ENCODE measurements at regions not wholly inside any gene's neighbourhood (a gene's known extent, or its start where the extent isn't known, plus 50 kb on each side); places are given as distances from the start of the nearest gene placed in this dataset.
"Not testable (repeated sequence)": the region's sequence is repeated elsewhere in the genome, so short reads cannot be mapped to it uniquely, and the experiment has no call there.

- DNase-seq = not testable (repeated sequence)
Measured at GRCh38 chr2:111407632-111408194, 287.0 kb downstream of the BCL2L11 start.

- not testable (repeated sequence) for DNase-seq
Measured at GRCh38 chr2:111410868-111411406, 290.2 kb downstream of the BCL2L11 start.

- not testable (repeated sequence) for DNase-seq
Measured at GRCh38 chr2:111411867-111412681, 291.4 kb downstream of the BCL2L11 start.

GRCh38 chr2:111412841-111413650 lies 292.3 kb downstream of the BCL2L11 start:
- not testable (repeated sequence) for DNase-seq

- not testable (repeated sequence) for DNase-seq
Measured at GRCh38 chr2:111413950-111414349, 293.2 kb downstream of the BCL2L11 start.

- not testable (repeated sequence) for DNase-seq
Measured at GRCh38 chr2:111415765-111416743, 295.3 kb downstream of the BCL2L11 start.

GRCh38 chr2:111417026-111417425 lies 296.3 kb downstream of the BCL2L11 start:
- not testable (repeated sequence) for DNase-seq

GRCh38 chr2:111418091-111418875 lies 297.6 kb downstream of the BCL2L11 start:
- not testable (repeated sequence) for DNase-seq

GRCh38 chr2:111420074-111420473 lies 299.4 kb downstream of the BCL2L11 start:
- DNase-seq = not testable (repeated sequence)

GRCh38 chr2:111420835-111421234 lies 300.1 kb downstream of the BCL2L11 start:
- DNase-seq = not testable (repeated sequence)

- DNase-seq = not testable (repeated sequence)
Measured at GRCh38 chr2:111421949-111422348, 301.2 kb downstream of the BCL2L11 start.

- DNase-seq = not testable (repeated sequence)
Measured at GRCh38 chr2:111422562-111422961, 301.8 kb downstream of the BCL2L11 start.

GRCh38 chr2:111423184-111423583 lies 302.5 kb downstream of the BCL2L11 start:
- not testable (repeated sequence) for DNase-seq

GRCh38 chr2:111424176-111424575 lies 303.5 kb downstream of the BCL2L11 start:
- not testable (repeated sequence) for DNase-seq

- not testable (repeated sequence) for DNase-seq
Measured at GRCh38 chr2:111424851-111425309, 304.2 kb downstream of the BCL2L11 start.

- DNase-seq = not testable (repeated sequence)
Measured at GRCh38 chr2:111425789-111426201, 305.1 kb downstream of the BCL2L11 start.

GRCh38 chr2:111427346-111427745 lies 306.6 kb downstream of the BCL2L11 start:
- DNase-seq = not testable (repeated sequence)

GRCh38 chr2:111428915-111429314 lies 308.2 kb downstream of the BCL2L11 start:
- DNase-seq = not testable (repeated sequence)

- DNase-seq = not testable (repeated sequence)
Measured at GRCh38 chr2:111429353-111429752, 308.6 kb downstream of the BCL2L11 start.

GRCh38 chr2:111430817-111431661 lies 310.3 kb downstream of the BCL2L11 start:
- DNase-seq = not testable (repeated sequence)
